ENCODE measurements at regions not wholly inside any gene's neighbourhood (a gene's known extent, or its start where the extent isn't known, plus 50 kb on each side); places are given as distances from the start of the nearest gene placed in this dataset.

DNA sequence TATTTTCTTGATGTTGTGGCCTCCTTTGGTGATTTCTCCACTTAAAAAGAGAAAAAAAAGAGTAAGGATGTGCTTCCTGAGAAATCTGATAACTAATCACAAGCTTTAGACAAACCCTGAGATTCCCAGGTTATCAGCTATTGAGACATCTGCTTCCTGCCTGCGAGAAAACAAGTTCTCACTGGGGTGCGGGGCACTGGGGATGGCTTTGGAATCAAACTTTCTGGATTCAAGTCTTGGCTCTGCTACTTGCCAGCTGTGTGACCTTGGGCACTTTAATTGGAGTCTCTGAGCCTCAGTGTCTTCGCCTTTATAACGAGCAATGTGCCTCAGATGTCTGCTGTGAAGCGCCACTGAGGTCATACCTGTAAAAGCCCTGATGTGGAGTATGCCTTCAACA, 152.5 kb upstream of the NAV2 start:
- Histone ChIP-seq H4K5ac (ENCODE audit: insufficient read length, low read depth, low read length) (no peak overlapping the region), H3K23me2 (ENCODE audit: low read depth, low read length) (no peaks in the 10 kb centered on the region), H3K4me1 (replicated peaks in 1 of 4; ENCODE audit: control insufficient read depth in 3 of 4, insufficient read depth in 4 of 4, low read length in 3 of 4) (peaks cover 0 to 7% (median 3%) of the 10 kb centered on the region in 4 experiments; a peak in 2 of 7 replicates), H3K27ac (ENCODE audit: low read depth, low read length) (no peak overlapping the region), H3K18ac (ENCODE audit: extremely low read depth, low read length) (no peak overlapping the region), H3K14ac (ENCODE audit: insufficient read length) (no peak overlapping the region), H3K27me3 (replicated peaks in 1 of 4; ENCODE audit: control insufficient read depth in 3 of 4, extremely low read depth in 1 of 4, insufficient read depth in 3 of 4, low read length in 3 of 4) (no peaks in the 10 kb centered on the region; a peak in 1 of 7 replicates), H2AK5ac (ENCODE audit: low read depth, low read length) (no peak overlapping the region), H4K8ac (ENCODE audit: extremely low read depth, insufficient read depth, low read length) (no peak overlapping the region), H2BK120ac (replicated peaks; ENCODE audit: low read depth, low read length) (no peak overlapping the region), H3K36me3 (ENCODE audit: control insufficient read depth in 2 of 4, insufficient read depth in 4 of 4, low read length in 3 of 4) (no peaks in the 10 kb centered on the region), H2BK12ac (ENCODE audit: low read depth, low read length) (no peak overlapping the region), H3K9me3 (ENCODE audit: insufficient read depth in 2 of 2, low read depth in 1 of 2, low read length in 1 of 2) (no peaks in the 10 kb centered on the region), H2BK20ac (ENCODE audit: low read length) (no peak overlapping the region), H3K4me3 (ENCODE audit: extremely low read depth in 1 of 4, insufficient read depth in 2 of 4, low read depth in 3 of 4, low read length in 4 of 4) (no peak overlapping the region), H2BK5ac (ENCODE audit: low read depth, low read length) (no peak overlapping the region), H3K79me1 (ENCODE audit: low read depth, low read length) (no peaks in the 10 kb centered on the region), H4K91ac (replicated peaks; ENCODE audit: insufficient read length, low read length) (no peak overlapping the region), H3K56ac (replicated peaks; ENCODE audit: insufficient read length, low read depth, low read length) (no peak overlapping the region), H3K4me2 (ENCODE audit: insufficient read depth in 1 of 2, low read depth in 2 of 2, low read length in 2 of 2) (no peak overlapping the region), H2BK15ac (ENCODE audit: low read length) (no peak overlapping the region), H3K9ac (replicated peaks in 1 of 4; ENCODE audit: extremely low read depth in 1 of 4, low read depth in 3 of 4, low read length in 3 of 4) (no peak overlapping the region), H3K4ac (replicated peaks; ENCODE audit: insufficient read length, low read depth, low read length) (no peak overlapping the region), H4K20me1 (replicated peaks in 1 of 2; ENCODE audit: control insufficient read depth in 1 of 2, insufficient read depth in 2 of 2, low read length in 2 of 2) (no peaks in the 10 kb centered on the region), H2AFZ (ENCODE audit: low read length) (no peak overlapping the region), H3K23ac (ENCODE audit: insufficient read length) (no peak overlapping the region), H3K79me2 (ENCODE audit: control insufficient read depth in 1 of 2, insufficient read depth in 2 of 2, low read length in 2 of 2) (no peaks in the 10 kb centered on the region)
- ChIA-PET POLR2A (ENCODE audit: partially characterized antibody) (interaction anchor here (0.6 kb wide), 1 partner anchor 485 kb away, joined by 3 read pairs; no protein-coding TSS in a partner anchor), CTCF (ENCODE audit: partially characterized antibody) (interaction anchor here (0.7 to 4.6 kb wide), 34 partner anchors 8 to 573 kb away, joined by 3 to 42 read pairs (median 4); no protein-coding TSS in a partner anchor)
- FAIRE-seq (no peak), DNase-seq (ENCODE audit: low read depth in 1 of 2, low spot score in 2 of 2) (no peak)
- WGBS, 2 experiments (ENCODE audit: extremely low coverage in 1 of 2, insufficient coverage in 1 of 2, insufficient read length in 1 of 2, insufficient replicate concordance in 2 of 2, low coverage in 1 of 2, low lambda C conversion rate in 2 of 2, missing lambda C conversion rate in 1 of 2): 82% methylated on average over 5 of the region's 5 CpGs; no CpG with 5 or more reads in 1 of the 2 experiments
- no peak for TF ChIP-seq MAFK (IDR thresholded peaks at IDR 0.05; ENCODE audit: low read depth, low read length)
- TF ChIP-seq ZNF274 (IDR thresholded peaks at IDR 0.05; ENCODE audit: borderline replicate concordance, extremely low read depth, low read length): no peak
- no peak for TF ChIP-seq GABPA (IDR thresholded peaks at IDR 0.05; ENCODE audit: borderline replicate concordance, insufficient read depth, low read length)
- no peak for TF ChIP-seq GTF2F1 (IDR thresholded peaks at IDR 0.05; ENCODE audit: borderline replicate concordance, low read depth, low read length)
- no peak for TF ChIP-seq SRF (IDR thresholded peaks at IDR 0.05; ENCODE audit: low read depth, low read length)
